PC-9 (cell line): ENCODE measurements at regions not wholly inside any gene's neighbourhood (a gene's known extent, or its start where the extent isn't known, plus 50 kb on each side); places are given as distances from the start of the nearest gene placed in this dataset.

Experiments
- BruUV-seq: library from RNA; stranded (reverse); fragments of 400-500 nt; replicated peaks from 2 replicates; lab custom pipeline; 2021; lab: Mats Ljungman, UMichigan
- CTCF ChIA-PET: fragments of 300-600 bp; sonication (Branson Sonifier 250); formaldehyde crosslinking; loops from one replicate; lab custom pipeline; 2022; ENCODE audit warnings: antibody characterized with exemption; lab: Charles Lee
- POLR2A ChIA-PET: fragments of 300-600 bp; sonication (Branson Sonifier 250); formaldehyde crosslinking; loops from one replicate; lab custom pipeline; 2022; ENCODE audit warnings: antibody characterized with exemption; ENCODE audit not compliant: unreplicated experiment; lab: Charles Lee
- DNase-seq, 2 experiments: peaks; one replicate each; pipeline versions ENCODE4 v3.0.0 to v3.0.0-alpha.2; 2015 to 2022; ENCODE audit warnings: mixed read lengths in 1 of 2
- H2AFZ ChIP-seq: fragments of 200-600 bp; sonication (generic); 2 replicates; pipeline ENCODE4 v1.8.1; 2017; ENCODE audit warnings: antibody characterized with exemption
- H3F3A ChIP-seq: fragments of 200-600 bp; sonication (generic); 2 replicates; pipeline ENCODE4 v1.8.1; 2017; ENCODE audit warnings: antibody characterized with exemption, mild to moderate bottlenecking, low read depth; ENCODE audit not compliant: insufficient read depth
- H3K27ac ChIP-seq: fragments of 200-600 bp; sonication (generic); 2 replicates; pipeline ENCODE4 v1.6.1; 2016; ENCODE audit warnings: mixed run types
- H3K27me3 ChIP-seq: fragments of 200-600 bp; sonication (generic); 2 replicates; pipeline ENCODE4 v1.6.1; 2016; ENCODE audit warnings: low read depth, mixed run types; ENCODE audit not compliant: insufficient read depth
- H3K36me3 ChIP-seq: fragments of 200-600 bp; sonication (generic); 2 replicates; pipeline ENCODE4 v1.6.1; 2016; ENCODE audit warnings: low read depth, mixed run types
- H3K4me1 ChIP-seq: fragments of 200-600 bp; sonication (generic); replicated peaks from 2 replicates; pipeline ENCODE4 v1.6.1; 2016; ENCODE audit warnings: mixed run types; ENCODE audit not compliant: insufficient read depth
- H3K4me2 ChIP-seq: fragments of 200-600 bp; sonication (generic); 2 replicates; pipeline ENCODE4 v1.6.1; 2017; ENCODE audit warnings: mixed run types
- H3K4me3 ChIP-seq: fragments of 200-600 bp; sonication (generic); 2 replicates; pipeline ENCODE4 v1.6.1; 2016; ENCODE audit warnings: mixed run types
- H3K79me2 ChIP-seq: fragments of 200-600 bp; sonication (generic); 2 replicates; pipeline ENCODE4 v1.6.1; 2017; ENCODE audit warnings: low read depth, mixed run types
- H3K9me2 ChIP-seq: fragments of 200-600 bp; sonication (generic); 2 replicates; pipeline ENCODE4 v1.8.1; 2017; ENCODE audit warnings: mild to moderate bottlenecking; ENCODE audit not compliant: insufficient read depth
- H3K9me3 ChIP-seq: fragments of 200-600 bp; sonication (generic); 2 replicates; pipeline ENCODE4 v1.8.1; 2016; ENCODE audit warnings: low read depth; ENCODE audit not compliant: insufficient read depth
- H4K20me1 ChIP-seq: fragments of 200-600 bp; sonication (generic); 2 replicates; pipeline ENCODE4 v1.8.1; 2017; ENCODE audit not compliant: insufficient read depth
- EZH2 ChIP-seq: fragments of 200-600 bp; sonication (generic); IDR thresholded peaks from 2 replicates; pipeline ENCODE4 v1.8.0; 2017; ENCODE audit warnings: antibody characterized with exemption, low read depth
- intact Hi-C: fragments of 100-400 bp; cut with micrococcal nuclease; formaldehyde crosslinking; loops from one replicate; pipeline ENCODE4 v1.10.0; 2022; ENCODE audit not compliant: unreplicated experiment
- TF ChIP-seq, protein P1 (sequence below): fragments of 200-600 bp; sonication (generic); conservative IDR thresholded peaks from 2 replicates; pipeline ENCODE4 v1.6.1; 2017; ENCODE audit warnings: mixed run types, antibody characterized with exemption, mild to moderate bottlenecking, moderate library complexity

DNA sequence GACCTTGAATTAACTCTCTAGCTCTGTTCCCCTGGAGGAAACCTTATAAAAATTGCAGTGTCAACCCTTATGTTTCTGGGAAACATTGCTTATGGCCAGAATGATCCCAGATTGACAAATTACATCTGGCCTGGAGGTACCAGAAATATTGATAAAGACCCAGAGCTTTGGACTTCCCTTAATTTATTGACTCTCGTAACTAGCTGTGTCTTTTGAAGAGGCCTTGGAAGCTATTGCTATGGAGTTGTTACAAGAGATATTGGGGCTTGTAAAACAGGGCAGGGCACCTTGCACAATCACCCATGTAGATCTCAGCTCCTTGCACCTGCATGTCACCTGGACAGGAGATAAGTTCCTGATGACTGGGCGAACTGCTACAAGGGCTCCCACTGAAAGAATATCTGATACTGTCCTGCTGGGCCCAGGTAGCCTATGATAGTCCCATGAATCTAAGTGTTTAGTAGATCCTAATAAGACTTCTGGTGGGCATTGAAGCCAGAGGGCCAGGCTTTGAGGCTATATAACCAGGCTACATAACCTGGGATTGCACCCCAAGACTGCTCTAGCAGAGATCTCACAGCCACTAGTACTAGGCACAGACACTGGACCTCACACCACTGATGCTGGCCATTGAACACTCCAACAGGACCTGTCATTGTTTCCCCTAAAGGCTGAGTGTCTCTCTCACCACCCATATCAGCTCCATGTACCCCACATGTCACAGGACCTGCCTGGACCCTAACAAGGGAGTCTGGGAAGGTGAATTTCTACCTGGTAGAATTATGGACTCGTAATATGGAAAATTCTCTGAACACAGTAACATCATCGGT, 135.7 kb upstream of the PWP1 start:
- no peaks in the 10 kb centered on the region for H3K27me3 ChIP-seq
- no peaks in the 10 kb centered on the region for H3K9me3 ChIP-seq
- TF ChIP-seq EZH2: no peak
- TF ChIP-seq, protein P1, sequence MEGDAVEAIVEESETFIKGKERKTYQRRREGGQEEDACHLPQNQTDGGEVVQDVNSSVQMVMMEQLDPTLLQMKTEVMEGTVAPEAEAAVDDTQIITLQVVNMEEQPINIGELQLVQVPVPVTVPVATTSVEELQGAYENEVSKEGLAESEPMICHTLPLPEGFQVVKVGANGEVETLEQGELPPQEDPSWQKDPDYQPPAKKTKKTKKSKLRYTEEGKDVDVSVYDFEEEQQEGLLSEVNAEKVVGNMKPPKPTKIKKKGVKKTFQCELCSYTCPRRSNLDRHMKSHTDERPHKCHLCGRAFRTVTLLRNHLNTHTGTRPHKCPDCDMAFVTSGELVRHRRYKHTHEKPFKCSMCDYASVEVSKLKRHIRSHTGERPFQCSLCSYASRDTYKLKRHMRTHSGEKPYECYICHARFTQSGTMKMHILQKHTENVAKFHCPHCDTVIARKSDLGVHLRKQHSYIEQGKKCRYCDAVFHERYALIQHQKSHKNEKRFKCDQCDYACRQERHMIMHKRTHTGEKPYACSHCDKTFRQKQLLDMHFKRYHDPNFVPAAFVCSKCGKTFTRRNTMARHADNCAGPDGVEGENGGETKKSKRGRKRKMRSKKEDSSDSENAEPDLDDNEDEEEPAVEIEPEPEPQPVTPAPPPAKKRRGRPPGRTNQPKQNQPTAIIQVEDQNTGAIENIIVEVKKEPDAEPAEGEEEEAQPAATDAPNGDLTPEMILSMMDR: no peak
- H3K36me3 ChIP-seq: no peaks in the 10 kb centered on the region
- no peaks in the 10 kb centered on the region for H3K4me1 ChIP-seq
- no peaks in the 10 kb centered on the region for H4K20me1 ChIP-seq
- no peaks in the 10 kb centered on the region for H3K79me2 ChIP-seq
- ChIA-PET CTCF (no interaction called here), POLR2A (no interaction called here)
- no peaks in the 10 kb centered on the region for H3F3A ChIP-seq
- H3K4me2 ChIP-seq: no peak overlapping the region
- H3K27ac ChIP-seq: no peak overlapping the region
- H3K4me3 ChIP-seq: no peak overlapping the region
- H3K9me2 ChIP-seq: no peaks in the 10 kb centered on the region
- intact Hi-C loops: no loop called here
- no TSS peak for BruUV-seq
- H2AFZ ChIP-seq: no peak overlapping the region
- DNase-seq: no peak

DNA sequence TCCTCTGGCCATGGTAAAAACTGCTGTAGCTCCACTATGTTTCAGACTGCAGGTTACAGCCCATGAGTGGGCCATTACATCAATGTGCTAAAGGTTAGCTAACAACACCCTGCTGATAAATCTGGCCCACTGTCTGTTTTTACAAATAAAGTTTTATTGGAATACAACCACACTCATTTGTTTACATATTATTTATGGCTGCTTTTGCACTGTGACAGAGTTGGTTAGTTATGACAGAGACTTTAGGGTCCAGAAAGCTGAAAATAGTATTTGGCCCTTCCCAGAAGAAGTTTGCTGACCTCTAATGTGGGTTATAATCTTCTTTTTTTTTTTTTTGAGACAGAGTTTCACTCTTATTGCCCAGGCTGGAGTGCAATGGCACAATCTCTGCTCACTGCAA, 134.2 kb upstream of the PWP1 start:
- Histone ChIP-seq H3K36me3 (no peaks in the 10 kb centered on the region), H3K4me1 (no peaks in the 10 kb centered on the region), H3K27me3 (no peaks in the 10 kb centered on the region), H3K9me3 (no peaks in the 10 kb centered on the region), H3K27ac (no peak overlapping the region), H3K4me3 (no peak overlapping the region), H3K79me2 (no peaks in the 10 kb centered on the region), H2AFZ (no peak overlapping the region), H3F3A (no peaks in the 10 kb centered on the region), H3K4me2 (no peak overlapping the region), H3K9me2 (no peaks in the 10 kb centered on the region), H4K20me1 (no peaks in the 10 kb centered on the region)
- BruUV-seq: no TSS peak
- ChIA-PET CTCF (no interaction called here), POLR2A (no interaction called here)
- no peak for DNase-seq
- TF ChIP-seq EZH2: no peak
- TF ChIP-seq, protein P1: no peak
- intact Hi-C loops: no loop called here

DNA sequence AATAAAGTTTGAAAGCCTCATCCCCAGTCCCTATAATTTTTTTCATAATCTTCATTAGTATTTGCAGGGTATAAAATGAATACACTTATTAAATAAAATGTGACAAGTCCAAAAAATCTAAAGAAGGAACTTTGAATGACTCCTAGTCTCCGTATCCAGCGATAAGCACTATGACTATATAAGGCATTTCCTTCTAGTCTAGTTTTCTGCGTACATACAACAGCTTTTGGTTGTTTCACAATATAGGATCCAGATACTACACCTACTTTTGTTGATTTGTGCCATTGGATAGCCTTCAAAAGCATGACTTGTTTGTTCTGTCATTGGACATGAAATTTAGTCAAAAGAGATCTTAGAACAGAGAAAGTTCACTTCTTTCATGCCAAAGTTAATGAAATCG, 133.3 kb upstream of the PWP1 start:
- H3K27me3 ChIP-seq: no peaks in the 10 kb centered on the region
- no peak overlapping the region for H2AFZ ChIP-seq
- no peak overlapping the region for H3K4me2 ChIP-seq
- TF ChIP-seq, protein P1: no peak
- no peak for TF ChIP-seq EZH2
- intact Hi-C loops: no loop called here
- no peak overlapping the region for H3K27ac ChIP-seq
- H3K36me3 ChIP-seq: no peaks in the 10 kb centered on the region
- ChIA-PET CTCF (no interaction called here), POLR2A (no interaction called here)
- H4K20me1 ChIP-seq: no peaks in the 10 kb centered on the region
- no peaks in the 10 kb centered on the region for H3K9me3 ChIP-seq
- no peaks in the 10 kb centered on the region for H3K4me1 ChIP-seq
- H3K4me3 ChIP-seq: no peak overlapping the region
- no peaks in the 10 kb centered on the region for H3K9me2 ChIP-seq
- DNase-seq: no peak
- BruUV-seq: no TSS peak
- no peaks in the 10 kb centered on the region for H3K79me2 ChIP-seq
- no peaks in the 10 kb centered on the region for H3F3A ChIP-seq
